GM12878 (cell line): ENCODE measurements at regions not wholly inside any gene's neighbourhood (a gene's known extent, or its start where the extent isn't known, plus 50 kb on each side); places are given as distances from the start of the nearest gene placed in this dataset.

ENCODE experiments used
- ATAC-seq: fragments of 200-7000 bp; cut with Tn5 transposase; 3 replicates; pipeline ENCODE4 v1.9.1; 2020; ENCODE audit warnings: mild to moderate bottlenecking, moderate library complexity
- BruUV-seq: library from RNA; stranded (reverse); fragments of 400-500 nt; replicated peaks from 2 replicates; lab custom pipeline; 2021; lab: Mats Ljungman, UMichigan
- CTCF ChIA-PET: fragments of 300-600 bp; sonication (Branson Sonifier 250); formaldehyde crosslinking; extraction: SDS; loops from one replicate; lab custom pipeline; 2021; ENCODE audit warnings: inconsistent platforms; lab: Yijun Ruan, JAX
- POLR2A ChIA-PET: fragments of 350-600 bp; formaldehyde crosslinking; extraction: SDS; loops from one replicate; lab custom pipeline; 2021; ENCODE audit warnings: inconsistent platforms; lab: Charles Lee
- RAD21 ChIA-PET: fragments of 300-600 bp; sonication (Branson Sonifier 250); formaldehyde crosslinking; loops from one replicate; lab custom pipeline; 2023; ENCODE audit warnings: antibody characterized with exemption; ENCODE audit not compliant: unreplicated experiment; lab: Charles Lee
- SMC1A ChIA-PET: fragments of 300-600 bp; sonication (Branson Sonifier 250); formaldehyde crosslinking; loops from one replicate; lab custom pipeline; 2023; ENCODE audit not compliant: unreplicated experiment, uncharacterized antibody; lab: Charles Lee
- DNase-seq: peaks from one replicate; pipeline ENCODE4 v3.0.0-alpha.2; 2011; ENCODE audit warnings: low read depth, low spot score
- FAIRE-seq: peaks from 3 replicates; lab custom pipeline; 2011; peaks lifted over from hg19 to GRCh38; lab: Jason Lieb, UNC
- H2AFZ ChIP-seq: 2 replicates; pipeline ENCODE4 v1.6.0; 2011; ENCODE audit warnings: low read depth, low read length, control low read depth; ENCODE audit not compliant: control insufficient read depth
- H3K27ac ChIP-seq: 2 replicates; pipeline ENCODE4 v1.5.1; 2011; ENCODE audit warnings: control low read depth; ENCODE audit not compliant: control insufficient read depth, insufficient read depth
- H3K27me3 ChIP-seq, 2 experiments: replicated peaks in 1 of 2; 2 replicates each; pipeline versions ENCODE4 v1.6.0 to v1.6.1; 2011; ENCODE audit warnings: low read length in 1 of 2; ENCODE audit not compliant: control insufficient read depth in 2 of 2, insufficient read depth in 2 of 2
- H3K36me3 ChIP-seq, 2 experiments: 2 replicates each; pipeline ENCODE4 v1.5.1; 2011; ENCODE audit warnings: low read length in 1 of 2; ENCODE audit not compliant: control insufficient read depth in 2 of 2, insufficient read depth in 2 of 2
- H3K4me1 ChIP-seq: 2 replicates; pipeline ENCODE4 v1.6.1; 2011; ENCODE audit warnings: mild to moderate bottlenecking, low read length, moderate library complexity, mixed read lengths; ENCODE audit not compliant: control insufficient read depth, insufficient read depth
- H3K4me2 ChIP-seq: 2 replicates; pipeline ENCODE4 v1.6.0; 2011; ENCODE audit warnings: control low read depth; ENCODE audit not compliant: control insufficient read depth, insufficient read depth
- H3K4me3 ChIP-seq: fragments of 200-600 bp; sonication (generic); 2 replicates; pipeline ENCODE4 v1.5.1; 2016
- H3K79me2 ChIP-seq: 2 replicates; pipeline ENCODE4 v1.6.0; 2011; ENCODE audit warnings: low read length; ENCODE audit not compliant: control insufficient read depth, insufficient read depth
- H3K9ac ChIP-seq: 2 replicates; pipeline ENCODE4 v1.8.0; 2011; ENCODE audit warnings: low read length, control low read depth, mixed read lengths; ENCODE audit not compliant: control insufficient read depth, insufficient read depth
- H3K9me3 ChIP-seq: replicated peaks from 3 replicates; pipeline ENCODE4 v1.5.1; 2011; ENCODE audit warnings: mild to moderate bottlenecking, low read length; ENCODE audit not compliant: control insufficient read depth, insufficient read depth
- H4K20me1 ChIP-seq: 2 replicates; pipeline ENCODE4 v1.6.0; 2011; ENCODE audit not compliant: control insufficient read depth, insufficient read depth
- ATF2 ChIP-seq: IDR thresholded peaks from 2 replicates; pipeline ENCODE4 v1.6.1; 2012; ENCODE audit warnings: low read length, inconsistent platforms
- BHLHE40 ChIP-seq, 2 experiments: fragments of 450-650 bp in 1 of 2; IDR thresholded peaks; 2 replicates each; pipeline ENCODE4 v1.6.1; 2011 to 2017; ENCODE audit warnings: low read depth in 2 of 2, borderline replicate concordance in 1 of 2, improper control_type of control experiment in 1 of 2, low read length in 1 of 2, mild to moderate bottlenecking in 1 of 2
- MTA2 ChIP-seq: fragments of 450-650 bp; IDR thresholded peaks from 2 replicates; pipeline ENCODE4 v1.6.1; 2016; ENCODE audit warnings: low read depth, mild to moderate bottlenecking, moderate library complexity
- MTA3 ChIP-seq: IDR thresholded peaks from 2 replicates; pipeline ENCODE4 v1.6.1; 2012; ENCODE audit warnings: low read length, inconsistent platforms, borderline replicate concordance
- NR2C2 ChIP-seq: IDR thresholded peaks from 2 replicates; pipeline ENCODE4 v1.6.1; 2011; ENCODE audit warnings: borderline replicate concordance, low read depth; ENCODE audit not compliant: control insufficient read depth, insufficient read length
- NR2F1 ChIP-seq: fragments of 450-650 bp; conservative IDR thresholded peaks from 2 replicates; pipeline ENCODE4 v1.6.1; 2017; ENCODE audit warnings: mild to moderate bottlenecking
- POLR2A ChIP-seq: IDR thresholded peaks from 2 replicates; pipeline ENCODE4 v1.6.1; 2011; ENCODE audit warnings: low read depth, mild to moderate bottlenecking, low read length
- RAD21 ChIP-seq: IDR thresholded peaks from 2 replicates; pipeline ENCODE4 v1.6.1; 2011; ENCODE audit warnings: mild to moderate bottlenecking, low read depth, low read length, moderate library complexity; ENCODE audit not compliant: insufficient read depth
- RB1 ChIP-seq: fragments of 450-650 bp; formaldehyde crosslinking; IDR thresholded peaks from 2 replicates; pipeline ENCODE4 v1.6.1; 2017; ENCODE audit warnings: mild to moderate bottlenecking, borderline replicate concordance
- RELA ChIP-seq: fragments of 450-650 bp; IDR thresholded peaks from 2 replicates; pipeline ENCODE4 v1.8.0; 2014; ENCODE audit warnings: borderline replicate concordance; ENCODE audit not compliant: partially characterized antibody
- SREBF1 ChIP-seq: IDR thresholded peaks from 2 replicates; pipeline ENCODE4 v1.6.1; 2012; ENCODE audit warnings: mild to moderate bottlenecking, low read length
- TARDBP ChIP-seq: IDR thresholded peaks from 2 replicates; pipeline ENCODE4 v1.6.1; 2016; ENCODE audit warnings: borderline replicate concordance
- TBL1XR1 ChIP-seq: IDR thresholded peaks from 2 replicates; pipeline ENCODE4 v1.6.1; 2012; ENCODE audit warnings: low read depth, low read length, improper control_type of control experiment
- TCF12 ChIP-seq: IDR thresholded peaks from 2 replicates; pipeline ENCODE4 v1.6.1; 2011; ENCODE audit warnings: low read depth, mild to moderate bottlenecking, low read length
- ZBTB11 ChIP-seq: fragments of 450-650 bp; formaldehyde crosslinking; IDR thresholded peaks from 2 replicates; pipeline ENCODE4 v1.5.0; 2022; ENCODE audit warnings: mild to moderate bottlenecking, missing genetic modification characterization
- ZBTB4 ChIP-seq: fragments of 450-650 bp; formaldehyde crosslinking; IDR thresholded peaks from 2 replicates; pipeline ENCODE4 v1.4.0; 2022; ENCODE audit warnings: mild to moderate bottlenecking, moderate library complexity
- ZNF24 ChIP-seq: fragments of 450-650 bp; IDR thresholded peaks from 2 replicates; pipeline ENCODE4 v1.6.1; 2017; ENCODE audit warnings: antibody characterized with exemption, mild to moderate bottlenecking
- ZNF384 ChIP-seq: IDR thresholded peaks from 2 replicates; pipeline ENCODE4 v1.6.1; 2012; ENCODE audit warnings: low read depth, mild to moderate bottlenecking, low read length, improper control_type of control experiment, borderline replicate concordance
- WGBS: methylation state at CpG from one replicate; pipeline ENCODE4 v1.1.6; 2016; ENCODE audit warnings: low lambda C conversion rate; ENCODE audit not compliant: insufficient replicate concordance, insufficient coverage; ENCODE audit errors: missing lambda C conversion rate; 5-methylcytosine and 5-hydroxymethylcytosine counted together
- in situ Hi-C: fragments of 300-500 bp; cut with MboI; formaldehyde crosslinking; loops from 9 replicates; pipeline ENCODE4 v1.14.3; 2018; ENCODE audit warnings: mixed read lengths
- intact Hi-C: fragments of 100-400 bp; cut with micrococcal nuclease; formaldehyde crosslinking; loops from one replicate; pipeline ENCODE4 v1.14.2; 2022; ENCODE audit not compliant: unreplicated experiment

- DNase-seq: no peak
- intact Hi-C loops: no loop called here
- Histone ChIP-seq H3K9ac (no peak overlapping the region), H3K79me2 (no peaks in the 10 kb centered on the region), H3K27ac (no peak overlapping the region), H4K20me1 (no peaks in the 10 kb centered on the region), H3K4me2 (no peak overlapping the region), H3K9me3 (peaks cover 17% of the 10 kb centered on the region), H3K4me1 (peaks cover 9% of the 10 kb centered on the region; the same call in 1 of the 2 replicates), H2AFZ (no peak overlapping the region), H3K36me3 (no peaks in the 10 kb centered on the region), H3K27me3 (no peaks in the 10 kb centered on the region), H3K4me3 (no peak overlapping the region)
- peak; percentile 50 for ATAC-seq
- CTCF ChIA-PET: no interaction called here
- no TSS peak for BruUV-seq
- FAIRE-seq: no peak
- SMC1A ChIA-PET: interaction anchor here (0.7 kb wide), 1 partner anchor 32 kb away, joined by 3 read pairs; no protein-coding TSS in a partner anchor
- 18% methylated on average over 3 of the region's 4 CpGs for WGBS
- POLR2A ChIA-PET: interaction anchor here (0.7 to 0.9 kb wide), 2 partner anchors 13 to 57 kb away, joined by 3 to 6 read pairs; no protein-coding TSS in a partner anchor
- in situ Hi-C loops: no loop called here
- RAD21 ChIA-PET: interaction anchor here (0.7 kb wide), 1 partner anchor 66 kb away, joined by 3 read pairs; no protein-coding TSS in a partner anchor
- TF ChIP-seq TCF12: no peak
- TF ChIP-seq RELA: no peak
- no peak for TF ChIP-seq RAD21
- TF ChIP-seq MTA3: no peak
- no peak for TF ChIP-seq SREBF1
- TF ChIP-seq ZNF24: no peak
- TF ChIP-seq NR2C2: no peak
- TF ChIP-seq ZBTB11: no peak
- no peak for TF ChIP-seq ATF2
- TF ChIP-seq BHLHE40 (IDR thresholded peaks at IDR 0.05; ENCODE audit: borderline replicate concordance in 1 of 2, low read depth in 2 of 2, low read length in 1 of 2): no peak
- no peak for TF ChIP-seq NR2F1
- TF ChIP-seq TBL1XR1: no peak
- TF ChIP-seq MTA2: no peak
- no peak for TF ChIP-seq RB1
- TF ChIP-seq ZBTB4 (CRISPR knock-in tag): no peak
- TF ChIP-seq TARDBP: no peak
- no peak for TF ChIP-seq ZNF384
- no peak for TF ChIP-seq POLR2A
These were observed 88.8 kb upstream of the HES1 start for GRCh38 chr3:194046995-194047645.
